Rectal smooth muscle tissue (tissue), 1 donor: ENCODE measurements at regions not wholly inside any gene's neighbourhood (a gene's known extent, or its start where the extent isn't known, plus 50 kb on each side); places are given as distances from the start of the nearest gene placed in this dataset.
"Not testable (repeated sequence)": the region's sequence is repeated elsewhere in the genome, so short reads cannot be mapped to it uniquely, and the experiment has no call there.

ENCODE experiments used
- H3K27ac ChIP-seq: one replicate; pipeline ENCODE4 v1.7.0; 2013; ENCODE audit warnings: low read depth, low read length, inconsistent platforms
- H3K27me3 ChIP-seq: one replicate; pipeline ENCODE4 v1.7.0; 2013; ENCODE audit warnings: low read length; ENCODE audit not compliant: control insufficient read depth, insufficient read depth
- H3K36me3 ChIP-seq: one replicate; pipeline ENCODE4 v1.7.0; 2013; ENCODE audit warnings: low read length; ENCODE audit not compliant: control insufficient read depth, insufficient read depth
- H3K4me1 ChIP-seq: one replicate; pipeline ENCODE4 v1.7.0; 2013; ENCODE audit warnings: low read length; ENCODE audit not compliant: control insufficient read depth, insufficient read depth
- H3K4me3 ChIP-seq: one replicate; pipeline ENCODE4 v1.7.0; 2013; ENCODE audit warnings: low read length
- H3K9ac ChIP-seq: one replicate; pipeline ENCODE4 v1.7.0; 2013; ENCODE audit warnings: low read length

GRCh38 chr11:121869478-121869877 is 246.5 kb downstream of the BLID start:
- Histone ChIP-seq H3K4me1 (peaks cover 6% of the 10 kb centered on the region), H3K27me3 (no peaks in the 10 kb centered on the region), H3K36me3 (no peaks in the 10 kb centered on the region), H3K9ac (no peak overlapping the region), H3K27ac (no peak overlapping the region), H3K4me3 (no peak overlapping the region)

- Histone ChIP-seq H3K9ac (no peak overlapping the region), H3K36me3 (no peaks in the 10 kb centered on the region), H3K27me3 (no peaks in the 10 kb centered on the region), H3K27ac (no peak overlapping the region), H3K4me3 (no peak overlapping the region), H3K4me1 (peaks cover 6% of the 10 kb centered on the region)
Observed at GRCh38 chr11:121866754-121867153, 249.3 kb downstream of the BLID start.

GRCh38 chr11:121864660-121865059 is 251.4 kb downstream of the BLID start:
- Histone ChIP-seq H3K36me3 (no peaks in the 10 kb centered on the region), H3K4me3 (no peak overlapping the region), H3K4me1 (no peaks in the 10 kb centered on the region), H3K9ac (no peak overlapping the region), H3K27ac (no peak overlapping the region), H3K27me3 (no peaks in the 10 kb centered on the region)

GRCh38 chr11:121863126-121863525 is 252.9 kb downstream of the BLID start:
- H3K4me3 ChIP-seq, result no peak overlapping the region
- H3K27me3 ChIP-seq, result no peaks in the 10 kb centered on the region
- no peaks in the 10 kb centered on the region for H3K4me1 ChIP-seq
- no peak overlapping the region for H3K9ac ChIP-seq
- H3K36me3 ChIP-seq, result no peaks in the 10 kb centered on the region
- no peak overlapping the region for H3K27ac ChIP-seq

- not testable (repeated sequence) for H3K9ac ChIP-seq, H3K27me3 ChIP-seq
Observed at GRCh38 chr11:121855138-121855537, 260.9 kb downstream of the BLID start.

GRCh38 chr11:121844016-121844415 is 272.0 kb downstream of the BLID start:
- H3K9ac ChIP-seq, result no peak overlapping the region
- H3K27ac ChIP-seq, result no peak overlapping the region
- H3K4me1 ChIP-seq, result no peaks in the 10 kb centered on the region
- H3K27me3 ChIP-seq, result no peaks in the 10 kb centered on the region
- H3K4me3 ChIP-seq, result no peak overlapping the region
- no peaks in the 10 kb centered on the region for H3K36me3 ChIP-seq

More at GRCh38 chr11:121855138-121855537, 260.9 kb downstream of the BLID start:
- H3K36me3 ChIP-seq, H3K27ac ChIP-seq, H3K4me1 ChIP-seq, H3K4me3 ChIP-seq: not testable (repeated sequence)

- Histone ChIP-seq H3K36me3 (no peaks in the 10 kb centered on the region), H3K4me3 (no peak overlapping the region), H3K27me3 (no peaks in the 10 kb centered on the region), H3K9ac (no peak overlapping the region), H3K27ac (no peak overlapping the region), H3K4me1 (no peaks in the 10 kb centered on the region)
Observed at GRCh38 chr11:121842192-121842585, 273.8 kb downstream of the BLID start.

- Histone ChIP-seq H3K27ac (no peak overlapping the region), H3K4me1 (no peaks in the 10 kb centered on the region), H3K36me3 (no peaks in the 10 kb centered on the region), H3K4me3 (no peak overlapping the region), H3K9ac (no peak overlapping the region), H3K27me3 (no peaks in the 10 kb centered on the region)
Observed at GRCh38 chr11:121841487-121842191, 274.4 kb downstream of the BLID start.

GRCh38 chr11:121839781-121840180 is 276.2 kb downstream of the BLID start:
- Histone ChIP-seq H3K27me3 (no peaks in the 10 kb centered on the region), H3K9ac (no peak overlapping the region), H3K4me3 (no peak overlapping the region), H3K4me1 (no peaks in the 10 kb centered on the region), H3K27ac (no peak overlapping the region), H3K36me3 (no peaks in the 10 kb centered on the region)

- H3K4me3 ChIP-seq, result no peak overlapping the region
- no peaks in the 10 kb centered on the region for H3K4me1 ChIP-seq
- no peaks in the 10 kb centered on the region for H3K27me3 ChIP-seq
- H3K9ac ChIP-seq, result no peak overlapping the region
- H3K36me3 ChIP-seq, result no peaks in the 10 kb centered on the region
- no peak overlapping the region for H3K27ac ChIP-seq
Observed at GRCh38 chr11:121838571-121838970, 277.4 kb downstream of the BLID start.

- Histone ChIP-seq H3K36me3 (no peaks in the 10 kb centered on the region), H3K4me1 (no peaks in the 10 kb centered on the region), H3K27ac (no peak overlapping the region), H3K9ac (no peak overlapping the region), H3K27me3 (no peaks in the 10 kb centered on the region), H3K4me3 (no peak overlapping the region)
Observed at GRCh38 chr11:121833970-121834369, 282.0 kb downstream of the BLID start.

GRCh38 chr11:121829159-121829643 is 286.8 kb downstream of the BLID start:
- Histone ChIP-seq H3K27ac (no peak overlapping the region), H3K4me3 (no peak overlapping the region), H3K27me3 (no peaks in the 10 kb centered on the region), H3K4me1 (no peaks in the 10 kb centered on the region), H3K36me3 (no peaks in the 10 kb centered on the region), H3K9ac (no peak overlapping the region)

GRCh38 chr11:121814962-121815361 is 301.1 kb downstream of the BLID start:
- Histone ChIP-seq H3K27ac (no peak overlapping the region), H3K27me3 (no peaks in the 10 kb centered on the region), H3K36me3 (no peaks in the 10 kb centered on the region), H3K9ac (no peak overlapping the region), H3K4me1 (peaks cover 7% of the 10 kb centered on the region), H3K4me3 (no peak overlapping the region)
